ENCODE measurements at regions not wholly inside any gene's neighbourhood (a gene's known extent, or its start where the extent isn't known, plus 50 kb on each side); places are given as distances from the start of the nearest gene placed in this dataset.

- Mint-ChIP-seq H3K27me3 (no peaks in the 10 kb centered on the region), H3K4me3 (no peak overlapping the region), H3K9me3 (no peaks in the 10 kb centered on the region), H3K36me3 (ENCODE audit: low read depth) (no peaks in the 10 kb centered on the region), H3K27ac (peak overlapping the region; percentile 51), H3K4me1 (ENCODE audit: low read depth) (peaks cover 64% of the 10 kb centered on the region)
- peak; percentile 32 for DNase-seq
These were observed 97.9 kb downstream of the IRF8 start for GRCh38 chr16:85996843-85997242.

GRCh38 chr16:85998171-85998867 lies 99.4 kb downstream of the IRF8 start:
- Mint-ChIP-seq H3K36me3 (ENCODE audit: low read depth) (no peaks in the 10 kb centered on the region), H3K4me1 (ENCODE audit: low read depth) (peaks cover 52% of the 10 kb centered on the region), H3K27me3 (no peaks in the 10 kb centered on the region), H3K9me3 (no peaks in the 10 kb centered on the region), H3K27ac (peak overlapping the region; percentile 75), H3K4me3 (peak overlapping the region; percentile 2)
- peak; percentile 25 for DNase-seq

- Mint-ChIP-seq H3K4me3 (peak overlapping the region; percentile 2), H3K27ac (peak overlapping the region; percentile 75), H3K9me3 (no peaks in the 10 kb centered on the region), H3K27me3 (no peaks in the 10 kb centered on the region), H3K4me1 (ENCODE audit: low read depth) (peaks cover 48% of the 10 kb centered on the region), H3K36me3 (ENCODE audit: low read depth) (no peaks in the 10 kb centered on the region)
- peak; percentile 51 for DNase-seq
These were observed 100.1 kb downstream of the IRF8 start for GRCh38 chr16:85998868-85999729.

GRCh38 chr16:85999778-86000177 lies 100.8 kb downstream of the IRF8 start:
- peak; percentile 2 for DNase-seq
- H3K36me3 Mint-ChIP-seq (ENCODE audit: low read depth): no peaks in the 10 kb centered on the region
- no peaks in the 10 kb centered on the region for H3K27me3 Mint-ChIP-seq
- no peak overlapping the region for H3K4me3 Mint-ChIP-seq
- H3K4me1 Mint-ChIP-seq (ENCODE audit: low read depth): peaks cover 45% of the 10 kb centered on the region
- no peaks in the 10 kb centered on the region for H3K9me3 Mint-ChIP-seq
- H3K27ac Mint-ChIP-seq: no peak overlapping the region

- Mint-ChIP-seq H3K27ac (no peak overlapping the region), H3K9me3 (no peaks in the 10 kb centered on the region), H3K27me3 (no peaks in the 10 kb centered on the region), H3K36me3 (ENCODE audit: low read depth) (no peaks in the 10 kb centered on the region), H3K4me1 (ENCODE audit: low read depth) (peaks cover 29% of the 10 kb centered on the region), H3K4me3 (no peak overlapping the region)
- peak; percentile 18 for DNase-seq
These were observed 103.4 kb downstream of the IRF8 start for GRCh38 chr16:86002178-86002900.

- Mint-ChIP-seq H3K9me3 (no peaks in the 10 kb centered on the region), H3K4me1 (ENCODE audit: low read depth) (peaks cover 34% of the 10 kb centered on the region), H3K4me3 (peak overlapping the region; percentile 4), H3K36me3 (ENCODE audit: low read depth) (no peaks in the 10 kb centered on the region), H3K27me3 (no peaks in the 10 kb centered on the region), H3K27ac (peak overlapping the region; percentile 22)
- DNase-seq: no peak
These were observed 108.6 kb downstream of the IRF8 start for GRCh38 chr16:86007524-86007923.

GRCh38 chr16:86010680-86011141 lies 111.7 kb downstream of the IRF8 start:
- H3K9me3 Mint-ChIP-seq: peaks cover 5% of the 10 kb centered on the region
- H3K36me3 Mint-ChIP-seq (ENCODE audit: low read depth): no peaks in the 10 kb centered on the region
- H3K4me1 Mint-ChIP-seq (ENCODE audit: low read depth): peaks cover 47% of the 10 kb centered on the region
- H3K4me3 Mint-ChIP-seq: no peak overlapping the region
- peak; percentile 25 for DNase-seq
- no peaks in the 10 kb centered on the region for H3K27me3 Mint-ChIP-seq
- H3K27ac Mint-ChIP-seq: no peak overlapping the region

DNA sequence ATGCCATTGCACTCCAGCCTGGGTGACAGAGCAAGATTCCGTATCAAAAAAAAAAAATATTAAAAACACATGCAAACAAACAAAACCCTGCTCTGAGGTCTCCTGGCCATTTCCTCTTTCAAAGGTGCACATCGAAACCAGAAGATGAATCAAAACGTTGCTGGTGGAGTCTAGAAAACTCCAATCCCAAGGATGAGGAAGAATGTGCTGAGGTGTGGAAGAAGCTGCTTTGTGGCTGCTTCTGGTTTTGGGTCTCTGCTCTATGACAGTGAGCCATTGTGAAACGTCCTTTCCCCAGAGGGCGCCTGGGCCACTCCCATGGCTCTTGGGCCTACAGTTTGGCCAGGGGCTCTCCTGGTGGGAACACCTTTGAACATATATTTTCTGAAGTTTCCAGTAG lies 112.6 kb downstream of the IRF8 start:
- H3K36me3 Mint-ChIP-seq (ENCODE audit: low read depth): no peaks in the 10 kb centered on the region
- H3K4me3 Mint-ChIP-seq: no peak overlapping the region
- peaks cover 1% of the 10 kb centered on the region for H3K27me3 Mint-ChIP-seq
- peaks cover 52% of the 10 kb centered on the region for H3K4me1 Mint-ChIP-seq (ENCODE audit: low read depth)
- DNase-seq: no peak
- peaks cover 5% of the 10 kb centered on the region for H3K9me3 Mint-ChIP-seq
- no peak overlapping the region for H3K27ac Mint-ChIP-seq

DNA sequence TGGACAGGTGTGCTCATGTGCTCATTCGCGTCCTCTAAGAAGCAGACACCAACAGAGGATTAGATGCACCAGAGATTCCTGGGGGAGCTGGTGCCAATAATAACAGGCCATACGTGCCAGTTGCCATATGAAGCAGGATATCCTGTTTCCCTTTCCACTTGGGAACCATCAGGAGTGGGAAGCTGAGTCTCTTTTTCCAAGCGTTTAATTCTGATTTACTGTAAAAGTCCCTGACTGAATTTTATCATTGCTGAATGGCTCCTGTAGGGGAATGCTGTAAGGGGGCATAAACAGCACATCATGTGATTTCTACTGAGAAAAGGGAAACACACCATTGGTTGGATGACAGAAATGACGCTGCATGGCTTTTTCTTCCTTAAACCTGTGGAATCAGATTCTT lies 113.3 kb downstream of the IRF8 start:
- Mint-ChIP-seq H3K27ac (no peak overlapping the region), H3K9me3 (peaks cover 5% of the 10 kb centered on the region), H3K4me1 (ENCODE audit: low read depth) (peaks cover 46% of the 10 kb centered on the region), H3K27me3 (peaks cover 7% of the 10 kb centered on the region), H3K4me3 (no peak overlapping the region), H3K36me3 (ENCODE audit: low read depth) (no peaks in the 10 kb centered on the region)
- DNase-seq: no peak

DNA sequence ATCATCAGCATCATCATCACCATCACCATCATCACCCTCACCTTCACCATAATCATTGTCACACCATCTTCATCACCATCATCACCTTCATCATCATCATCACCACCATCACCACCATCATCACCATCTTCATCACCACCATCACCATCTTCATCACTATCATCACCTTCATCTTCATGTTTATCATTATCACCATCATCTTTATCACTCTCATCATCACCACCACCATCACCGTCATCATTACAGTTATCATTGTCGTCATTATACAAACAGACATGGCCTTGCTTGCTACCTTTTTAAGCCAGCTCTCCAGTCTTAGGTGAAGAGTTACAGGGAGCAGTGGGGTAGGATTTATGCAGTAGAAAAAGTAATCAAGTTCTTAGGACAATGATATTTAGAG lies 114.9 kb downstream of the IRF8 start:
- Mint-ChIP-seq H3K27ac (no peak overlapping the region), H3K9me3 (peaks cover 5% of the 10 kb centered on the region), H3K27me3 (peaks cover 21% of the 10 kb centered on the region), H3K4me3 (no peak overlapping the region), H3K4me1 (ENCODE audit: low read depth) (peaks cover 32% of the 10 kb centered on the region), H3K36me3 (ENCODE audit: low read depth) (no peaks in the 10 kb centered on the region)
- DNase-seq: no peak

DNA sequence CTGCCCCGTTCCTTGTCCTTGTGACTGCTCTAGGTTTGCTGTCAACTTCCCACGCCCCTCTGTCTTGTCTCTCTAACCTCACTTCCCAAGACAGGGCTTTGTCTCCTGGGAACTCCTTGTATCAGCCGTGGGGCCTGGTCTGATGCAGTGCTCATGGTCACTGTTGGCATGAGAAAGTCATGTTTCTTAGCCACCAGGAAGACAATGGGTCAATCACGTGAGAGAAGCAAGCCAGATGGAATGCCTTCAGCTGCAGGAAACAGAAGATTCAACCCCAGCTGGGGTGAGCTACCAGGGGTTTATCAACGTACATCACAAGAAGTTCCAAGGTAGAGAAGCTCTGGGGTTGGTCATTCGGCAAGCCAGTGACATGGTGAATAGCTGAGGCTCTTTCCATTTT lies 116.6 kb downstream of the IRF8 start:
- Mint-ChIP-seq H3K4me1 (ENCODE audit: low read depth) (peaks cover 24% of the 10 kb centered on the region), H3K9me3 (peaks cover 16% of the 10 kb centered on the region), H3K36me3 (ENCODE audit: low read depth) (peaks cover 2% of the 10 kb centered on the region), H3K27ac (no peak overlapping the region), H3K27me3 (peaks cover 38% of the 10 kb centered on the region), H3K4me3 (no peak overlapping the region)
- no peak for DNase-seq

- peaks cover 46% of the 10 kb centered on the region for H3K27me3 Mint-ChIP-seq
- peaks cover 24% of the 10 kb centered on the region for H3K4me1 Mint-ChIP-seq (ENCODE audit: low read depth)
- no peak overlapping the region for H3K27ac Mint-ChIP-seq
- H3K4me3 Mint-ChIP-seq: no peak overlapping the region
- peaks cover 16% of the 10 kb centered on the region for H3K9me3 Mint-ChIP-seq
- peaks cover 2% of the 10 kb centered on the region for H3K36me3 Mint-ChIP-seq (ENCODE audit: low read depth)
- DNase-seq: peak; percentile 73
These were observed 117.4 kb downstream of the IRF8 start for GRCh38 chr16:86016201-86016965.

GRCh38 chr16:86018071-86018470 lies 119.1 kb downstream of the IRF8 start:
- Mint-ChIP-seq H3K36me3 (ENCODE audit: low read depth) (peaks cover 2% of the 10 kb centered on the region), H3K4me3 (no peak overlapping the region), H3K9me3 (peaks cover 16% of the 10 kb centered on the region), H3K4me1 (ENCODE audit: low read depth) (peaks cover 21% of the 10 kb centered on the region), H3K27me3 (peaks cover 54% of the 10 kb centered on the region), H3K27ac (no peak overlapping the region)
- DNase-seq: no peak

- DNase-seq: peak; percentile 22
- Mint-ChIP-seq H3K27me3 (peaks cover 57% of the 10 kb centered on the region), H3K4me1 (ENCODE audit: low read depth) (peaks cover 21% of the 10 kb centered on the region), H3K4me3 (no peak overlapping the region), H3K9me3 (peaks cover 19% of the 10 kb centered on the region), H3K27ac (no peak overlapping the region), H3K36me3 (ENCODE audit: low read depth) (peaks cover 2% of the 10 kb centered on the region)
These were observed 119.5 kb downstream of the IRF8 start for GRCh38 chr16:86018487-86018886.

Measured in activated T-cell treated with anti-CD3 and anti-CD28 coated beads, Interleukin-2, amount 50 U/mL, for 24 hours (primary cell).